SU-DHL-6 (cell line): ENCODE measurements at regions not wholly inside any gene's neighbourhood (a gene's known extent, or its start where the extent isn't known, plus 50 kb on each side); places are given as distances from the start of the nearest gene placed in this dataset.

Experiments used
- H2AFZ ChIP-seq: fragments of 200-600 bp; sonication (generic); 2 replicates; pipeline ENCODE4 v1.6.1; 2014; ENCODE audit warnings: low read depth, mild to moderate bottlenecking, moderate library complexity, mixed read lengths, antibody characterized with exemption, low read length; ENCODE audit not compliant: severe bottlenecking
- H3F3A ChIP-seq: fragments of 200-600 bp; shearing (Covaris generic); 2 replicates; pipeline ENCODE4 v1.6.0; 2016; ENCODE audit warnings: antibody characterized with exemption, mild to moderate bottlenecking; ENCODE audit not compliant: insufficient read depth
- H3K27ac ChIP-seq: fragments of 200-600 bp; sonication (generic); 2 replicates; pipeline ENCODE4 v1.5.1; 2016; ENCODE audit warnings: low read depth, mild to moderate bottlenecking, low read length, moderate library complexity, mixed read lengths
- H3K27me3 ChIP-seq: fragments of 200-600 bp; sonication (generic), shearing (Covaris generic); 2 replicates; pipeline ENCODE4 v1.6.0; 2014; ENCODE audit warnings: mild to moderate bottlenecking, low read length
- H3K36me3 ChIP-seq: fragments of 200-600 bp; sonication (generic); 2 replicates; pipeline ENCODE4 v1.6.1; 2014; ENCODE audit warnings: mild to moderate bottlenecking, low read length, mixed read lengths
- H3K4me2 ChIP-seq: fragments of 300-600, 200-600 bp; shearing (Covaris generic), sonication (generic); 2 replicates; pipeline ENCODE4 v1.6.0; 2014; ENCODE audit warnings: low read length, low read depth, mild to moderate bottlenecking; ENCODE audit not compliant: poor library complexity, severe bottlenecking
- H3K4me3 ChIP-seq: fragments of 200-600 bp; sonication (generic); 2 replicates; pipeline ENCODE4 v1.5.1; 2014; ENCODE audit warnings: antibody characterized with exemption, low read length, mild to moderate bottlenecking, mixed read lengths; ENCODE audit not compliant: insufficient read depth, poor library complexity, severe bottlenecking
- H3K79me2 ChIP-seq: fragments of 200-600 bp; sonication (generic); 2 replicates; pipeline ENCODE4 v1.6.1; 2014; ENCODE audit warnings: mild to moderate bottlenecking, low read length, moderate library complexity; ENCODE audit not compliant: insufficient read depth
- H3K9ac ChIP-seq: fragments of 200-600 bp; sonication (generic); 2 replicates; pipeline ENCODE4 v1.7.0; 2014; ENCODE audit warnings: mild to moderate bottlenecking, low read length
- H3K9me2 ChIP-seq: fragments of 200-600 bp; sonication (generic); replicated peaks from 2 replicates; pipeline ENCODE4 v1.6.1; 2014; ENCODE audit warnings: low read length; ENCODE audit not compliant: insufficient read depth
- H3K9me3 ChIP-seq: fragments of 200-600 bp; sonication (generic); 2 replicates; pipeline ENCODE4 v1.6.1; 2014; ENCODE audit warnings: low read length, mixed read lengths; ENCODE audit not compliant: insufficient read depth
- H4K20me1 ChIP-seq: fragments of 200-600 bp; sonication (generic); 2 replicates; pipeline ENCODE4 v1.6.1; 2014; ENCODE audit warnings: low read depth, mild to moderate bottlenecking, antibody characterized with exemption, low read length, moderate library complexity, mixed read lengths
- EZH2phosphoT487 ChIP-seq: fragments of 200-600 bp; sonication (generic), shearing (Covaris generic); conservative IDR thresholded peaks from 2 replicates; pipeline ENCODE4 v1.6.1; 2018; ENCODE audit warnings: mild to moderate bottlenecking, antibody characterized with exemption, low read length, moderate library complexity, mixed read lengths
- TF ChIP-seq, protein P1 (sequence below): fragments of 200-600 bp; sonication (generic); IDR thresholded peaks from one replicate; pipeline ENCODE4 v1.5.1; 2017; ENCODE audit warnings: antibody characterized with exemption, mild to moderate bottlenecking, low read length, moderate library complexity; ENCODE audit not compliant: insufficient read depth, poor library complexity, severe bottlenecking

DNA sequence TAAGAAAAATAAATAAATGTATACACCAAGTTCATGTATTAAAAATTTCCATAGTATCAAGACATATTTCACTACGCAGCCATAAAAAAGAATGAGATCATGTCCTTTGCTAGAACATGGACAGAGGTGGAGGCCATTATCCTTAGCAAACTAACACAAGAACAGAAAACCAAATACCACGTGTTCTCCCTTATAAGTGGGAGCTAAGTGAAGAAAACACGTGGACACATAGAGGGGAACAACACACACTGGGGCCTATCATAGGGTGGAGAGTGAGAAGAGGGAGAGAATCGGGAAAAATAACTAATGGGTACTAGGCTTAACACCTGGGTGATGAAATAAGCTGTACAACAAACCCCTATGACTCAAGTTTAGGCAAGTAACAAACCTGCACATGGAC lies 552.4 kb upstream of the PBX1 start:
- TF ChIP-seq, protein P1, sequence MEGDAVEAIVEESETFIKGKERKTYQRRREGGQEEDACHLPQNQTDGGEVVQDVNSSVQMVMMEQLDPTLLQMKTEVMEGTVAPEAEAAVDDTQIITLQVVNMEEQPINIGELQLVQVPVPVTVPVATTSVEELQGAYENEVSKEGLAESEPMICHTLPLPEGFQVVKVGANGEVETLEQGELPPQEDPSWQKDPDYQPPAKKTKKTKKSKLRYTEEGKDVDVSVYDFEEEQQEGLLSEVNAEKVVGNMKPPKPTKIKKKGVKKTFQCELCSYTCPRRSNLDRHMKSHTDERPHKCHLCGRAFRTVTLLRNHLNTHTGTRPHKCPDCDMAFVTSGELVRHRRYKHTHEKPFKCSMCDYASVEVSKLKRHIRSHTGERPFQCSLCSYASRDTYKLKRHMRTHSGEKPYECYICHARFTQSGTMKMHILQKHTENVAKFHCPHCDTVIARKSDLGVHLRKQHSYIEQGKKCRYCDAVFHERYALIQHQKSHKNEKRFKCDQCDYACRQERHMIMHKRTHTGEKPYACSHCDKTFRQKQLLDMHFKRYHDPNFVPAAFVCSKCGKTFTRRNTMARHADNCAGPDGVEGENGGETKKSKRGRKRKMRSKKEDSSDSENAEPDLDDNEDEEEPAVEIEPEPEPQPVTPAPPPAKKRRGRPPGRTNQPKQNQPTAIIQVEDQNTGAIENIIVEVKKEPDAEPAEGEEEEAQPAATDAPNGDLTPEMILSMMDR, result no peak
- TF ChIP-seq EZH2phosphoT487, result no peak
- no peak overlapping the region for H2AFZ ChIP-seq
- no peaks in the 10 kb centered on the region for H3K79me2 ChIP-seq
- H3K4me2 ChIP-seq, result no peak overlapping the region
- H3K9me3 ChIP-seq, result no peaks in the 10 kb centered on the region
- H4K20me1 ChIP-seq, result no peaks in the 10 kb centered on the region
- no peaks in the 10 kb centered on the region for H3F3A ChIP-seq
- no peaks in the 10 kb centered on the region for H3K9me2 ChIP-seq
- no peak overlapping the region for H3K9ac ChIP-seq
- H3K27ac ChIP-seq, result no peak overlapping the region
- H3K27me3 ChIP-seq, result no peaks in the 10 kb centered on the region
- H3K4me3 ChIP-seq, result no peak overlapping the region
- H3K36me3 ChIP-seq, result no peaks in the 10 kb centered on the region

- no peaks in the 10 kb centered on the region for H3K9me3 ChIP-seq
- no peak overlapping the region for H3K9ac ChIP-seq
- H3K27ac ChIP-seq, result no peak overlapping the region
- no peak overlapping the region for H3K4me2 ChIP-seq
- H2AFZ ChIP-seq, result no peak overlapping the region
- no peaks in the 10 kb centered on the region for H3K36me3 ChIP-seq
- TF ChIP-seq, protein P1, result no peak
- no peaks in the 10 kb centered on the region for H3K9me2 ChIP-seq
- H3K4me3 ChIP-seq, result no peak overlapping the region
- no peaks in the 10 kb centered on the region for H3K27me3 ChIP-seq
- H3F3A ChIP-seq, result no peaks in the 10 kb centered on the region
- H3K79me2 ChIP-seq, result no peaks in the 10 kb centered on the region
- H4K20me1 ChIP-seq, result no peaks in the 10 kb centered on the region
Observed at GRCh38 chr1:164017239-164017638, 541.7 kb upstream of the PBX1 start.

DNA sequence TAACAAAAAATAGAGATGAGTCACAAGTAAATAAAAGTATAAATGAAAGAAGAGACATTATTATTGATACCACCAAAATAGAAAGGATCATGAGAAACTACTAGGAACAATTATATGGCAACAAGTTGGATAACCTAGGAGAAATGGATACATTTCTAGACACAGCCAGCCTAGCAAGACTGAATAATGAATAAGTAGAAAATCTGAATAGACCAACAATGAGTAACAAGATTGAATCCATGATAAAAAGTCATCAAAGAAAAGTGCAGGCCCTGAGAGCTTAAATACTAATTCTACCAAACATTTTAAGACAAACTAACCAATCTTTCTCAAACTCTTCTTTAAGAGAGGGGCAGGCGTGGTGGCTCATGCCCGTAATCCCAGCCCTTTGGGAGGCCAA lies 538.6 kb upstream of the PBX1 start:
- Histone ChIP-seq H3K27me3 (no peaks in the 10 kb centered on the region), H3K36me3 (no peaks in the 10 kb centered on the region), H3K27ac (no peak overlapping the region), H3K4me2 (no peak overlapping the region), H4K20me1 (no peaks in the 10 kb centered on the region), H3K9me2 (no peaks in the 10 kb centered on the region), H2AFZ (no peak overlapping the region), H3F3A (no peaks in the 10 kb centered on the region), H3K9me3 (no peaks in the 10 kb centered on the region), H3K4me3 (no peak overlapping the region), H3K79me2 (no peaks in the 10 kb centered on the region), H3K9ac (no peak overlapping the region)
- no peak for TF ChIP-seq EZH2phosphoT487
- TF ChIP-seq, protein P1, result no peak

DNA sequence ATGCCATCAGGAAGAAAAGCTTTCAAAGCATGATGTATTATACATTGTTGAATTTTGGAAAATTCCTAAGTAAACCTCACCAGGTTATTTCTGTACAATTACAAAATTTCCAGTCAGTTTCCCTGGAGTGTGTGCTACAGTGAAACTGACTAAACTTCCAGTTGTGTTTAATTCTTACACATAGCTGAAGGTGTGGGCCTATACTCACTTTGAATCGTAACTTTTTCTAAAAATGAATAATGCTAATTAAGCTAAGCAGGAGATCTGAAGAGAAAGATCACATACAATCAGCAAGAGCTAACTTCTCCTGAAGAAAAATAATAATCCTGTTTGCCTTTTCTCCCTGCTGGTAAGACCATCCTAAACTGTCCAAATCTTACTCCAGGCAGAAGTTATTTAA lies 537.2 kb upstream of the PBX1 start:
- no peak overlapping the region for H2AFZ ChIP-seq

More for the DNA sequence above, 537.2 kb upstream of the PBX1 start:
- H3K36me3 ChIP-seq, result no peaks in the 10 kb centered on the region
- no peaks in the 10 kb centered on the region for H4K20me1 ChIP-seq
- no peaks in the 10 kb centered on the region for H3K9me3 ChIP-seq
- H3K79me2 ChIP-seq, result no peaks in the 10 kb centered on the region
- H3K27ac ChIP-seq, result no peak overlapping the region
- H3K9me2 ChIP-seq, result no peaks in the 10 kb centered on the region; the same call in 1 of the 2 replicates
- H3F3A ChIP-seq, result no peaks in the 10 kb centered on the region
- no peak overlapping the region for H3K4me3 ChIP-seq
- H3K27me3 ChIP-seq, result no peaks in the 10 kb centered on the region
- TF ChIP-seq, protein P1, result no peak
- no peak for TF ChIP-seq EZH2phosphoT487
- H3K4me2 ChIP-seq, result no peak overlapping the region
- H3K9ac ChIP-seq, result no peak overlapping the region
